KMS-11 (cell line): ENCODE measurements at regions not wholly inside any gene's neighbourhood (a gene's known extent, or its start where the extent isn't known, plus 50 kb on each side); places are given as distances from the start of the nearest gene placed in this dataset.

Experiments used
- H2AFZ ChIP-seq: fragments of 200-600 bp; sonication (generic); 2 replicates; pipeline ENCODE4 v1.6.1; 2016; ENCODE audit warnings: antibody characterized with exemption, mixed run types, low read depth
- H3K27ac ChIP-seq: fragments of 200-600 bp; sonication (generic); 2 replicates; pipeline ENCODE4 v1.6.1; 2016; ENCODE audit warnings: mild to moderate bottlenecking, mixed run types
- H3K27me3 ChIP-seq: fragments of 200-600 bp; sonication (generic); 2 replicates; pipeline ENCODE4 v1.6.1; 2017; ENCODE audit warnings: mild to moderate bottlenecking, low read depth, mixed run types, moderate library complexity; ENCODE audit not compliant: insufficient read depth
- H3K36me3 ChIP-seq: fragments of 200-600 bp; sonication (generic); 2 replicates; pipeline ENCODE4 v1.6.1; 2017; ENCODE audit warnings: mild to moderate bottlenecking, mixed run types; ENCODE audit not compliant: insufficient read depth
- H3K4me1 ChIP-seq: fragments of 200-600 bp; sonication (generic); 2 replicates; pipeline ENCODE4 v1.6.1; 2016; ENCODE audit warnings: mild to moderate bottlenecking, low read depth, mixed run types; ENCODE audit not compliant: poor library complexity, severe bottlenecking
- H3K4me2 ChIP-seq: fragments of 200-600 bp; sonication (generic); 2 replicates; pipeline ENCODE4 v1.7.0; 2016; ENCODE audit warnings: mild to moderate bottlenecking, mixed run types
- H3K4me3 ChIP-seq: fragments of 200-600 bp; sonication (generic); IDR thresholded peaks from 2 replicates; pipeline ENCODE4 v1.6.1; 2017; ENCODE audit warnings: low read depth, low read length, mixed read lengths; ENCODE audit not compliant: insufficient read depth
- H3K79me2 ChIP-seq: fragments of 200-600 bp; sonication (generic); 2 replicates; pipeline ENCODE4 v1.6.1; 2016; ENCODE audit warnings: low read depth, mixed run types; ENCODE audit not compliant: insufficient read depth
- H3K9ac ChIP-seq: fragments of 200-600 bp; sonication (generic); 2 replicates; pipeline ENCODE4 v1.6.1; 2016; ENCODE audit warnings: mild to moderate bottlenecking, mixed run types
- H4K20me1 ChIP-seq: fragments of 200-600 bp; sonication (generic); 2 replicates; pipeline ENCODE4 v1.6.1; 2016; ENCODE audit warnings: mild to moderate bottlenecking, mixed run types; ENCODE audit not compliant: insufficient read depth
- CTCF ChIP-seq: fragments of 200-600 bp; sonication (generic); conservative IDR thresholded peaks from 2 replicates; pipeline ENCODE4 v1.6.1; 2017; ENCODE audit warnings: low read depth, mild to moderate bottlenecking, antibody characterized with exemption, low read length, moderate library complexity, mixed read lengths

DNA sequence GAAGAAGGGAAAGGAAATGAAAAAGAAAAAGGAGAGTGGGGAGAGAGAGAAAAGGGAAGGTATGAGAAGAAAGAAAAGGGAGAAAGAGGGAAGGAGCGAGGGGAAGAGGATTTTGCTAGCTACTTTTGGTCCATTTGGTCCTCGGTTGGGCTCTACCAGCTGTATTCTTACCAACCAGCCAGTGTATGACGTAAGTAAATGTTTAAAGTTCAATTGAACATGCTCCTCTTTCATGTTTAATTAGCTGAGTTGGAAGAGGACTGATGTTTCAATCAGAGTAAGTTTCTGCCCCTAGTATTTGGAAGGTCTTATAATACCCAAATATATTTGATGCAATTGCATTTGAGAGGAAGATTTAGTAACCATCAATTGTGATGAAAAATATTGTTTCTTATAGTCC lies 424.0 kb upstream of the CXorf51B start:
- H3K4me1 ChIP-seq: no peaks in the 10 kb centered on the region
- no peak overlapping the region for H3K27ac ChIP-seq
- no peaks in the 10 kb centered on the region for H3K79me2 ChIP-seq
- no peaks in the 10 kb centered on the region for H4K20me1 ChIP-seq
- no peak overlapping the region for H3K4me2 ChIP-seq
- no peaks in the 10 kb centered on the region for H3K36me3 ChIP-seq
- no peaks in the 10 kb centered on the region for H3K27me3 ChIP-seq
- no peak for TF ChIP-seq CTCF
- H2AFZ ChIP-seq: no peak overlapping the region
- no peak overlapping the region for H3K4me3 ChIP-seq
- no peak overlapping the region for H3K9ac ChIP-seq

- Histone ChIP-seq H3K79me2 (no peaks in the 10 kb centered on the region), H2AFZ (peak overlapping the region; percentile 14; the same call in 1 of the 2 replicates), H3K9ac (no peak overlapping the region), H3K4me3 (no peak overlapping the region), H3K36me3 (no peaks in the 10 kb centered on the region), H3K4me2 (peak overlapping the region; percentile 21; the same call in 1 of the 2 replicates), H3K27me3 (no peaks in the 10 kb centered on the region), H3K27ac (peak overlapping the region; percentile 11; the same call in 1 of the 2 replicates), H4K20me1 (no peaks in the 10 kb centered on the region), H3K4me1 (peaks cover 21% of the 10 kb centered on the region)
- 0 out of 2 replicates have a peak, but pooled peaks have one; percentile 23 for TF ChIP-seq CTCF
Observed at GRCh38 chrX:146396409-146396808, 413.2 kb upstream of the CXorf51B start.

- Histone ChIP-seq H3K9ac (no peak overlapping the region), H3K27me3 (no peaks in the 10 kb centered on the region), H4K20me1 (no peaks in the 10 kb centered on the region), H3K4me1 (no peaks in the 10 kb centered on the region), H3K79me2 (no peaks in the 10 kb centered on the region), H3K36me3 (no peaks in the 10 kb centered on the region), H3K27ac (no peak overlapping the region), H2AFZ (no peak overlapping the region), H3K4me2 (no peak overlapping the region), H3K4me3 (no peak overlapping the region)
- no peak for TF ChIP-seq CTCF
Observed at GRCh38 chrX:146409528-146409927, 400.0 kb upstream of the CXorf51B start.

DNA sequence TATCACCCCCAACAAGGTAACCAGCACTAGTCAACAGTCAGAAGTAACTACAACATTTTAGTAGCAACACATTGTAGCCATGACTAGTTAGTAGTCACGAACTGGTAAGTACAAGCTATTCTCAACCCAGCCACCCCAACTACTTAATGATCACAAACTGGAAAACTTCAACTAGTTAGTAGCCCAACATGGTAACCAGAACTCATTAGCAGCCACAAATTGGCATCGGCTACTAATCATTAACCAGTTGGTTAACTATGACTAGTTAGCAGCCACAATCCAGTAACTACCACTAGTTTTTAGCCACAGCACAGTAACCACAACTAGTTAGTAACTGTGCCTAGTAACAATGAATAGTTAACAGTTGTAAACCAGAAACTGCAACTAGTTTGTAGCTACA lies 385.1 kb upstream of the CXorf51B start:
- Histone ChIP-seq H3K4me2 (no peak overlapping the region), H3K27ac (no peak overlapping the region), H3K79me2 (no peaks in the 10 kb centered on the region), H3K9ac (no peak overlapping the region), H3K27me3 (no peaks in the 10 kb centered on the region), H3K36me3 (no peaks in the 10 kb centered on the region), H2AFZ (no peak overlapping the region), H3K4me1 (no peaks in the 10 kb centered on the region), H4K20me1 (no peaks in the 10 kb centered on the region), H3K4me3 (no peak overlapping the region)
- TF ChIP-seq CTCF: no peak
